GM10248 (cell line): ENCODE measurements at regions not wholly inside any gene's neighbourhood (a gene's known extent, or its start where the extent isn't known, plus 50 kb on each side); places are given as distances from the start of the nearest gene placed in this dataset.

Experiments
- CTCF ChIA-PET: fragments of 300-600 bp; sonication (Branson Sonifier 250); formaldehyde crosslinking; extraction: SDS; loops from one replicate; lab custom pipeline; 2021; ENCODE audit warnings: antibody characterized with exemption; lab: Yijun Ruan, JAX
- POLR2A ChIA-PET: fragments of 350-650 bp; sonication (Branson Sonifier 250); formaldehyde crosslinking; extraction: SDS; loops from one replicate; lab custom pipeline; 2020; ENCODE audit warnings: antibody characterized with exemption; lab: Yijun Ruan, JAX
- DNase-seq: peaks from one replicate; pipeline ENCODE4 v3.0.0; 2012; ENCODE audit errors: extremely low spot score
- CTCF ChIP-seq: IDR thresholded peaks from 2 replicates; pipeline ENCODE4 v1.5.1; 2012; ENCODE audit warnings: mild to moderate bottlenecking, low read depth; ENCODE audit errors: extremely low read depth, missing control alignments, control extremely low read depth

- DNase-seq: no peak
- CTCF ChIA-PET: no interaction called here
- POLR2A ChIA-PET: no interaction called here
- TF ChIP-seq CTCF: no peak
These were observed 141.5 kb upstream of the MYCN start for GRCh38 chr2:15798701-15799431.

- ChIA-PET POLR2A (no interaction called here), CTCF (no interaction called here)
- DNase-seq: no peak
- no peak for TF ChIP-seq CTCF
These were observed 140.9 kb upstream of the MYCN start for GRCh38 chr2:15799432-15799827.

GRCh38 chr2:15800495-15801329 lies 139.6 kb upstream of the MYCN start:
- no peak for TF ChIP-seq CTCF
- POLR2A ChIA-PET: no interaction called here
- CTCF ChIA-PET: no interaction called here
- no peak for DNase-seq

- CTCF ChIA-PET: no interaction called here
- no peak for TF ChIP-seq CTCF
- POLR2A ChIA-PET: no interaction called here
- no peak for DNase-seq
These were observed 138.9 kb upstream of the MYCN start for GRCh38 chr2:15801439-15801838.

GRCh38 chr2:15801904-15802303 lies 138.4 kb upstream of the MYCN start:
- ChIA-PET CTCF (no interaction called here), POLR2A (interaction anchor here (0.7 kb wide), 1 partner anchor 1493 kb away, joined by 4 read pairs; no protein-coding TSS in a partner anchor)
- no peak for TF ChIP-seq CTCF
- no peak for DNase-seq

GRCh38 chr2:15802657-15803542 lies 137.4 kb upstream of the MYCN start:
- ChIA-PET POLR2A (interaction anchor here (0.7 kb wide), 1 partner anchor 1494 kb away, joined by 4 read pairs; no protein-coding TSS in a partner anchor), CTCF (no interaction called here)
- no peak for TF ChIP-seq CTCF
- DNase-seq: no peak
